Smooth muscle cell (in vitro differentiated cells): ENCODE measurements at regions not wholly inside any gene's neighbourhood (a gene's known extent, or its start where the extent isn't known, plus 50 kb on each side); places are given as distances from the start of the nearest gene placed in this dataset.
A peak's percentile ranks its signal among the peaks of the same experiment; 100 is the strongest.

Experiments used
- DNase-seq: peaks from one replicate; lab custom pipeline; 2025; ENCODE audit not compliant: unreplicated experiment; lab: John Stamatoyannopoulos, UW
- H2AFZ ChIP-seq: fragments of 200-600 bp; sonication (generic); 2 replicates; pipeline ENCODE4 v1.6.0; 2016; ENCODE audit warnings: antibody characterized with exemption, low read depth, mild to moderate bottlenecking
- H3F3A ChIP-seq: fragments of 200-600 bp; sonication (generic); 2 replicates; pipeline ENCODE4 v1.6.0; 2017; ENCODE audit warnings: antibody characterized with exemption, low read depth
- H3K27ac ChIP-seq: fragments of 200-600 bp; sonication (generic); 2 replicates; pipeline ENCODE4 v1.5.1; 2016; ENCODE audit warnings: low read depth, mild to moderate bottlenecking
- H3K27me3 ChIP-seq: fragments of 200-600 bp; sonication (generic); 2 replicates; pipeline ENCODE4 v1.6.1; 2016; ENCODE audit warnings: low read depth, mild to moderate bottlenecking
- H3K36me3 ChIP-seq: fragments of 200-600 bp; sonication (generic); 2 replicates; pipeline ENCODE4 v1.5.1; 2016; ENCODE audit warnings: low read depth
- H3K4me1 ChIP-seq: fragments of 200-600 bp; sonication (generic); 2 replicates; pipeline ENCODE4 v1.5.1; 2016; ENCODE audit warnings: low read depth
- H3K4me2 ChIP-seq: fragments of 200-600 bp; sonication (generic); 2 replicates; pipeline ENCODE4 v1.6.0; 2016; ENCODE audit warnings: mild to moderate bottlenecking
- H3K4me3 ChIP-seq: fragments of 200-600 bp; sonication (generic); 2 replicates; pipeline ENCODE4 v1.5.1; 2016; ENCODE audit warnings: mild to moderate bottlenecking
- H3K79me2 ChIP-seq: fragments of 200-600 bp; sonication (generic); 2 replicates; pipeline ENCODE4 v1.6.0; 2016; ENCODE audit warnings: low read depth, mild to moderate bottlenecking
- H3K9ac ChIP-seq: fragments of 200-600 bp; sonication (generic); 2 replicates; pipeline ENCODE4 v1.6.0; 2016; ENCODE audit warnings: low read depth
- H3K9me3 ChIP-seq: fragments of 200-600 bp; sonication (generic); replicated peaks from 2 replicates; pipeline ENCODE4 v1.5.1; 2016; ENCODE audit warnings: low read depth
- H4K20me1 ChIP-seq: fragments of 200-600 bp; sonication (generic); 2 replicates; pipeline ENCODE4 v1.6.0; 2016; ENCODE audit warnings: low read depth
- WGBS: methylation state at CpG from one replicate; pipeline ENCODE4 v1.1.7; 2016; ENCODE audit warnings: low lambda C conversion rate; 5-methylcytosine and 5-hydroxymethylcytosine counted together
- TF ChIP-seq, protein P1 (sequence below): fragments of 200-600 bp; sonication (generic); IDR thresholded peaks from 2 replicates; pipeline ENCODE4 v1.5.1; 2017; ENCODE audit warnings: borderline replicate concordance, mild to moderate bottlenecking, antibody characterized with exemption; ENCODE audit not compliant: insufficient read depth, poor library complexity, severe bottlenecking

DNA sequence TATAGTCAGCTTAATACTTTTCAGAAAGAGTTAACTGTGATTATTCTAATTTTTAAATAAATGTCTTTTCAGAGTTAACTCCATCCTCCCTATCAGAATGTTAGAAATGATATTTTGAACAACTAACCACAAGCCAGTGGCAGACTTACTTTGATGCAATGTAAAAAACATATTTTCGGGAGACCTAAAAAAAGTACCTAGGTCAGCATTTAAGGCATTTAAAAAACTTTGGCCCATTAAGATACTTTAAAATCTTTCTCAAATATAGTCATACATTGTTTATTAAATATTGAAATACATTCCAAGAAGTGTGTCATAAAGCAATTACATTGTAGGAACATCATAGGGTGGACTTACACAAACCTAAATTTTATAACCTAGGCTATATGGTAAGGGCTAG lies 426.1 kb downstream of the PABPC4L start:
- no peaks in the 10 kb centered on the region for H3K4me1 ChIP-seq
- no peaks in the 10 kb centered on the region for H3K79me2 ChIP-seq
- no peak overlapping the region for H3K4me3 ChIP-seq
- H2AFZ ChIP-seq = no peak overlapping the region
- H3K27me3 ChIP-seq = no peaks in the 10 kb centered on the region
- H3K9ac ChIP-seq = no peak overlapping the region
- 93% methylated on average over 1 of the region's 1 CpG for WGBS
- H3K27ac ChIP-seq = peak overlapping the region; percentile 17
- no peaks in the 10 kb centered on the region for H3F3A ChIP-seq
- no peak for DNase-seq
- TF ChIP-seq, protein P1, sequence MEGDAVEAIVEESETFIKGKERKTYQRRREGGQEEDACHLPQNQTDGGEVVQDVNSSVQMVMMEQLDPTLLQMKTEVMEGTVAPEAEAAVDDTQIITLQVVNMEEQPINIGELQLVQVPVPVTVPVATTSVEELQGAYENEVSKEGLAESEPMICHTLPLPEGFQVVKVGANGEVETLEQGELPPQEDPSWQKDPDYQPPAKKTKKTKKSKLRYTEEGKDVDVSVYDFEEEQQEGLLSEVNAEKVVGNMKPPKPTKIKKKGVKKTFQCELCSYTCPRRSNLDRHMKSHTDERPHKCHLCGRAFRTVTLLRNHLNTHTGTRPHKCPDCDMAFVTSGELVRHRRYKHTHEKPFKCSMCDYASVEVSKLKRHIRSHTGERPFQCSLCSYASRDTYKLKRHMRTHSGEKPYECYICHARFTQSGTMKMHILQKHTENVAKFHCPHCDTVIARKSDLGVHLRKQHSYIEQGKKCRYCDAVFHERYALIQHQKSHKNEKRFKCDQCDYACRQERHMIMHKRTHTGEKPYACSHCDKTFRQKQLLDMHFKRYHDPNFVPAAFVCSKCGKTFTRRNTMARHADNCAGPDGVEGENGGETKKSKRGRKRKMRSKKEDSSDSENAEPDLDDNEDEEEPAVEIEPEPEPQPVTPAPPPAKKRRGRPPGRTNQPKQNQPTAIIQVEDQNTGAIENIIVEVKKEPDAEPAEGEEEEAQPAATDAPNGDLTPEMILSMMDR = no peak
- no peaks in the 10 kb centered on the region for H3K36me3 ChIP-seq
- H4K20me1 ChIP-seq = no peaks in the 10 kb centered on the region
- H3K4me2 ChIP-seq = no peak overlapping the region
- no peaks in the 10 kb centered on the region for H3K9me3 ChIP-seq

DNA sequence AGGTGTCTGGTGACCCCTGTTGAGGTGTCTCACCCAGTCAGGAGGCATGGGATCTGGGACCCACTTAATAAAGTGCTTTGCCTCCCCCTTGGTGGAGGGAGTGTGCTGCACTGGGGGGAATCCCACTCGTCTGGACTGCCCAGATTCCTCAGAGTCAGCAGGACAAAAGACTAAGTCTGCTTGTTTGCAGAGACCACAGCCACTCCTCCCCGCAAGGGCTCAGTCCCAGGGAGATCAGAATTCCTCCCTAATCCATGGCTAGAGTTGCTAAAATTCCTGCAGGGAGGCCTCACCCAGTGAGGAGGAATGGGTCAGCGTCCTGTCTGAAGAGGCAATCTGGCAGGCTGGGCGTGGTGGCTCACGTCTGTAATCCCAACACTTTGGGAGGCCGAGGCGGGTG lies 442.2 kb downstream of the PABPC4L start:
- Histone ChIP-seq H3K27ac (no peak overlapping the region), H3F3A (no peaks in the 10 kb centered on the region), H3K4me3 (no peak overlapping the region), H2AFZ (no peak overlapping the region), H3K27me3 (no peaks in the 10 kb centered on the region), H3K4me1 (no peaks in the 10 kb centered on the region), H4K20me1 (no peaks in the 10 kb centered on the region), H3K36me3 (no peaks in the 10 kb centered on the region), H3K9ac (no peak overlapping the region), H3K4me2 (no peak overlapping the region), H3K79me2 (no peaks in the 10 kb centered on the region), H3K9me3 (no peaks in the 10 kb centered on the region)
- TF ChIP-seq, protein P1 = no peak
- WGBS = 47% methylated on average over 7 of the region's 7 CpGs
- DNase-seq = no peak

DNA sequence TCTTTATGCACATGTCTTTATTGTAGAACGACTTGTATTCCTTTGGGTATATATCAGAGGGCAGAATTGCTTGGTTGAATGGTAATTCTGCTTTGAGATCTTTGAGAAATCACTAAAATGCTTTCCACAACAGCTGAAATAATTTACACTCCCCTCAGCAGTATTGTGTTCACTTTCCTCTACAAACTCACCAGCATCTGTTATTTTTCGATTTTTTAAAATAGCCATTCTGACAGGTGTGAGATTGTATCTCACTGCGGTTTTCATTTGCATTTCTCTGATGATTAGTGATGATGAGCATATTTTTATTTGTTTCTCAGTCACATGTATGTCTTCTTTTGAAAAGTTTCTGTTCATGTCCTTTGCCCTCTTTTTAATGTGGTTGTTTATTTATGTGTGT lies 459.8 kb downstream of the PABPC4L start:
- no peak overlapping the region for H3K4me3 ChIP-seq
- no peak for DNase-seq
- no peak overlapping the region for H2AFZ ChIP-seq
- H3K36me3 ChIP-seq = no peaks in the 10 kb centered on the region
- no peak overlapping the region for H3K4me2 ChIP-seq
- WGBS = 93% methylated on average over 3 of the region's 3 CpGs
- no peak overlapping the region for H3K27ac ChIP-seq
- H3K27me3 ChIP-seq = no peaks in the 10 kb centered on the region
- no peaks in the 10 kb centered on the region for H3F3A ChIP-seq
- no peaks in the 10 kb centered on the region for H3K9me3 ChIP-seq
- H3K4me1 ChIP-seq = no peaks in the 10 kb centered on the region
- no peak overlapping the region for H3K9ac ChIP-seq
- no peaks in the 10 kb centered on the region for H4K20me1 ChIP-seq
- H3K79me2 ChIP-seq = no peaks in the 10 kb centered on the region
- TF ChIP-seq, protein P1 = no peak

DNA sequence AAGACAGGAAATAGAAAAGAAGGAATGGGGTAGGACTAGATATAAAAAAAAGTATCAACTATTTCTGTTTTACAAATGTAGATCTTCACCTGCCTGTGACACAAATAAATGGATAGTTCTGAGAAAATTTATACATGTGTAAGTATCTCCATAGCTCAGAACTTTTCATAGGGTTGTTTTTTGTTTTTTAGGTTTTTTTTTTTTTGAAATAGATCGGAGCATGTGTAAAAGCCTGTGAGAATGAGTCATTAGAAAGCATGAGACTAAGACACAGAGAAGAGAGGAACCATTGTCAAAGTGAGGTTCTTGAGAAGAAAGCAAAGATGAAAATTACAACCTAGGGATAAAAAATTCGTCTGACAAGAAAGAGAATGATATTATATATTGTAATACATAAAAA lies 481.6 kb downstream of the PABPC4L start:
- Histone ChIP-seq H3K4me2 (peak overlapping the region; percentile 80), H3K36me3 (no peaks in the 10 kb centered on the region), H3K27ac (no peak overlapping the region), H3F3A (no peaks in the 10 kb centered on the region), H3K79me2 (no peaks in the 10 kb centered on the region), H2AFZ (peak overlapping the region; percentile 94), H3K27me3 (no peaks in the 10 kb centered on the region), H3K4me3 (peak overlapping the region; percentile 21), H3K9ac (no peak overlapping the region), H3K4me1 (peaks cover 7% of the 10 kb centered on the region), H3K9me3 (no peaks in the 10 kb centered on the region), H4K20me1 (no peaks in the 10 kb centered on the region)
- TF ChIP-seq, protein P1 = no peak
- DNase-seq = no peak
- WGBS = 42% methylated on average over 2 of the region's 2 CpGs
